HCT116 (cell line): ENCODE measurements at regions not wholly inside any gene's neighbourhood (a gene's known extent, or its start where the extent isn't known, plus 50 kb on each side); places are given as distances from the start of the nearest gene placed in this dataset.

Experiments used
- ATAC-seq: fragments of 200-7000 bp; cut with Tn5 transposase; 2 replicates; pipeline ENCODE4 v1.9.1; 2020; ENCODE audit warnings: mild to moderate bottlenecking, moderate library complexity
- BruUV-seq: library from RNA; stranded (reverse); fragments of 400-500 nt; replicated peaks from 2 replicates; lab custom pipeline; 2021; lab: Mats Ljungman, UMichigan
- CTCF ChIA-PET: fragments of 300-600 bp; sonication (Branson Sonifier 250); formaldehyde crosslinking; loops from one replicate; lab custom pipeline; 2021; ENCODE audit warnings: antibody characterized with exemption; lab: Charles Lee
- POLR2A ChIA-PET: fragments of 300-600, 350-600 bp; sonication (Branson Sonifier 250); formaldehyde crosslinking; loops from one replicate; lab custom pipeline; 2021; ENCODE audit warnings: antibody characterized with exemption; lab: Charles Lee
- RAD21 ChIA-PET, 2 experiments: fragments of 300-600 bp; sonication (Branson Sonifier 250); formaldehyde crosslinking; loops; one replicate each; lab custom pipeline; 2023; ENCODE audit warnings: low total read pairs in 2 of 2; ENCODE audit not compliant: uncharacterized antibody in 2 of 2, unreplicated experiment in 2 of 2, low non-redundant PET in 1 of 2; lab: Charles Lee
- DNase-seq: peaks from one replicate; pipeline ENCODE4 v3.0.0-alpha.2; 2010; ENCODE audit warnings: low read depth, low spot score
- H2AFZ ChIP-seq: fragments of 200-600 bp; shearing (Covaris generic), sonication (generic); 2 replicates; pipeline ENCODE4 v1.6.1; 2017; ENCODE audit warnings: low read depth, mixed run types, mixed read lengths, antibody characterized with exemption, low read length; ENCODE audit not compliant: poor library complexity, severe bottlenecking
- H3K27ac ChIP-seq: 2 replicates; pipeline ENCODE4 v1.5.1; 2012; ENCODE audit warnings: low read depth, low read length
- H3K27me3 ChIP-seq: fragments of 200-600 bp; sonication (generic); 2 replicates; pipeline ENCODE4 v1.6.1; 2016; ENCODE audit warnings: mixed run types, low read length, mixed read lengths; ENCODE audit not compliant: insufficient read depth
- H3K36me3 ChIP-seq, 2 experiments: fragments of 200-500 bp in 1 of 2; fragments of 200-600 bp in 1 of 2; sonication (Bioruptor generic) in 1 of 2; sonication (generic) in 1 of 2; 2 replicates each; pipeline versions ENCODE4 v1.5.1 to v1.6.1; 2014 to 2016; ENCODE audit warnings: low read length in 2 of 2, inconsistent platforms in 1 of 2, mixed read lengths in 1 of 2, mixed run types in 1 of 2; ENCODE audit not compliant: insufficient read depth in 2 of 2, control insufficient read depth in 1 of 2
- H3K4me1 ChIP-seq, 2 experiments: fragments of 200-600 bp in 1 of 2; sonication (generic) in 1 of 2; 2 replicates each; pipeline versions ENCODE4 v1.5.1 to v1.6.1; 2012 to 2017; ENCODE audit warnings: low read length in 2 of 2, inconsistent platforms in 1 of 2, mild to moderate bottlenecking in 1 of 2, mixed read lengths in 1 of 2, mixed run types in 1 of 2, moderate library complexity in 1 of 2; ENCODE audit not compliant: insufficient read depth in 2 of 2, control insufficient read depth in 1 of 2
- H3K4me2 ChIP-seq: fragments of 200-600 bp; sonication (generic); 2 replicates; pipeline ENCODE4 v1.6.1; 2017; ENCODE audit warnings: mixed run types, low read length, mixed read lengths
- H3K4me3 ChIP-seq, 2 experiments: fragments of 200-600 bp in 1 of 2; sonication (generic) in 1 of 2; replicated peaks in 1 of 2; 2 replicates each; pipeline ENCODE4 v1.5.1; 2011 to 2016; ENCODE audit warnings: low read length in 2 of 2, control low read depth in 1 of 2, low read depth in 1 of 2, mild to moderate bottlenecking in 1 of 2, mixed read lengths in 1 of 2, mixed run types in 1 of 2
- H3K79me2 ChIP-seq: fragments of 200-600 bp; sonication (generic); 2 replicates; pipeline ENCODE4 v1.6.1; 2017; ENCODE audit warnings: mild to moderate bottlenecking, mixed run types, low read length, moderate library complexity, mixed read lengths; ENCODE audit not compliant: insufficient read depth
- H3K9ac ChIP-seq: fragments of 200-600 bp; sonication (generic); 2 replicates; pipeline ENCODE4 v1.6.1; 2016; ENCODE audit warnings: low read length, mixed read lengths
- H3K9me2 ChIP-seq: fragments of 200-600 bp; sonication (generic), shearing (Covaris generic); 2 replicates; pipeline ENCODE4 v1.6.1; 2017; ENCODE audit warnings: mixed run types, mild to moderate bottlenecking, moderate library complexity; ENCODE audit not compliant: insufficient read depth
- H3K9me3 ChIP-seq, 2 experiments: fragments of 200-500 bp in 1 of 2; fragments of 200-600 bp in 1 of 2; sonication (Bioruptor generic) in 1 of 2; sonication (generic) in 1 of 2; 2 replicates each; pipeline ENCODE4 v1.6.1; 2014 to 2017; ENCODE audit warnings: low read length in 2 of 2, mixed read lengths in 2 of 2, inconsistent platforms in 1 of 2, low read depth in 1 of 2, mild to moderate bottlenecking in 1 of 2, mixed run types in 1 of 2, moderate library complexity in 1 of 2; ENCODE audit not compliant: control insufficient read depth in 1 of 2, insufficient read depth in 1 of 2
- H4K20me1 ChIP-seq: fragments of 200-600 bp; sonication (generic), shearing (Covaris generic); 2 replicates; pipeline ENCODE4 v1.6.1; 2017; ENCODE audit warnings: mixed run types, mild to moderate bottlenecking, moderate library complexity; ENCODE audit not compliant: insufficient read depth
- EZH2 ChIP-seq: fragments of 200-600 bp; sonication (generic); IDR thresholded peaks from 2 replicates; pipeline ENCODE4 v1.6.1; 2017; ENCODE audit warnings: antibody characterized with exemption, mixed run types
- POLR2A ChIP-seq: IDR thresholded peaks from 2 replicates; pipeline ENCODE4 v1.7.0; 2011; ENCODE audit warnings: borderline replicate concordance; ENCODE audit not compliant: insufficient read depth, insufficient read length; ENCODE audit errors: extremely low read depth
- SRF ChIP-seq: IDR thresholded peaks from 2 replicates; pipeline ENCODE4 v1.6.1; 2012; ENCODE audit warnings: low read depth
- TCF7L2 ChIP-seq: IDR thresholded peaks from 2 replicates; pipeline ENCODE4 v1.7.0; 2011; ENCODE audit warnings: borderline replicate concordance, inconsistent platforms; ENCODE audit not compliant: insufficient read depth, insufficient read length; ENCODE audit errors: extremely low read depth
- YY1 ChIP-seq: IDR thresholded peaks from 2 replicates; pipeline ENCODE4 v1.6.1; 2011; ENCODE audit warnings: low read length, low read depth, moderate library complexity, mild to moderate bottlenecking; ENCODE audit not compliant: insufficient replicate concordance; ENCODE audit errors: extremely low read depth
- ZFX ChIP-seq: fragments of 450-650 bp; IDR thresholded peaks from 2 replicates; pipeline ENCODE4 v1.6.1; 2017
- ZNF274 ChIP-seq: fragments of 200-500 bp; sonication (Bioruptor generic); IDR thresholded peaks from 2 replicates; pipeline ENCODE4 v1.6.1; 2014; ENCODE audit warnings: mild to moderate bottlenecking, low read depth, low read length, inconsistent platforms
- intact Hi-C: fragments of 100-400 bp; cut with micrococcal nuclease; formaldehyde crosslinking; loops from 2 replicates; pipeline ENCODE4 v1.10.0; 2022
- TF ChIP-seq, protein P1 (sequence below): IDR thresholded peaks from 2 replicates; pipeline ENCODE4 v1.6.1; 2011; ENCODE audit warnings: mild to moderate bottlenecking, low read length, moderate library complexity; ENCODE audit not compliant: insufficient replicate concordance; ENCODE audit errors: extremely low read depth
- TF ChIP-seq, protein P2 (sequence below), 3 experiments: fragments of 200-600 bp in 1 of 3; sonication (generic) in 1 of 3; IDR thresholded peaks in 2 of 3; conservative IDR thresholded peaks in 1 of 3; 2 replicates each; pipeline ENCODE4 v1.5.1; 2012 to 2017; ENCODE audit warnings: low read depth in 2 of 3, low read length in 2 of 3, antibody characterized with exemption in 1 of 3, borderline replicate concordance in 1 of 3, control low read depth in 1 of 3, mild to moderate bottlenecking in 1 of 3, mixed read lengths in 1 of 3, mixed run types in 1 of 3, moderate library complexity in 1 of 3; ENCODE audit not compliant: insufficient read depth in 1 of 3

GRCh38 chr9:34823778-34824177, 113.8 kb upstream of the CCL21 start:
- Histone ChIP-seq H3K27me3 (peaks cover 23% of the 10 kb centered on the region; the same call in 1 of the 2 replicates), H3K4me1 (no peaks in the 10 kb centered on the region), H3K9ac (no peak overlapping the region), H3K27ac (no peak overlapping the region), H2AFZ (no peak overlapping the region), H3K9me3 (no peaks in the 10 kb centered on the region), H3K4me3 (no peak overlapping the region), H3K36me3 (no peaks in the 10 kb centered on the region), H3K9me2 (no peaks in the 10 kb centered on the region), H3K4me2 (no peak overlapping the region), H4K20me1 (0 out of 2 replicates have a peak, but pooled peaks cover 3% of the 10 kb centered on the region), H3K79me2 (no peaks in the 10 kb centered on the region)
- TF ChIP-seq ZNF274 = no peak
- TF ChIP-seq, protein P1, sequence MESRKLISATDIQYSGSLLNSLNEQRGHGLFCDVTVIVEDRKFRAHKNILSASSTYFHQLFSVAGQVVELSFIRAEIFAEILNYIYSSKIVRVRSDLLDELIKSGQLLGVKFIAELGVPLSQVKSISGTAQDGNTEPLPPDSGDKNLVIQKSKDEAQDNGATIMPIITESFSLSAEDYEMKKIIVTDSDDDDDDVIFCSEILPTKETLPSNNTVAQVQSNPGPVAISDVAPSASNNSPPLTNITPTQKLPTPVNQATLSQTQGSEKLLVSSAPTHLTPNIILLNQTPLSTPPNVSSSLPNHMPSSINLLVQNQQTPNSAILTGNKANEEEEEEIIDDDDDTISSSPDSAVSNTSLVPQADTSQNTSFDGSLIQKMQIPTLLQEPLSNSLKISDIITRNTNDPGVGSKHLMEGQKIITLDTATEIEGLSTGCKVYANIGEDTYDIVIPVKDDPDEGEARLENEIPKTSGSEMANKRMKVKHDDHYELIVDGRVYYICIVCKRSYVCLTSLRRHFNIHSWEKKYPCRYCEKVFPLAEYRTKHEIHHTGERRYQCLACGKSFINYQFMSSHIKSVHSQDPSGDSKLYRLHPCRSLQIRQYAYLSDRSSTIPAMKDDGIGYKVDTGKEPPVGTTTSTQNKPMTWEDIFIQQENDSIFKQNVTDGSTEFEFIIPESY = no peak
- intact Hi-C loops = no loop called here
- CTCF ChIA-PET = no interaction called here
- RAD21 ChIA-PET = no interaction called here
- no TSS peak for BruUV-seq
- POLR2A ChIA-PET = no interaction called here
- ATAC-seq = no peak
- DNase-seq = no peak

DNA sequence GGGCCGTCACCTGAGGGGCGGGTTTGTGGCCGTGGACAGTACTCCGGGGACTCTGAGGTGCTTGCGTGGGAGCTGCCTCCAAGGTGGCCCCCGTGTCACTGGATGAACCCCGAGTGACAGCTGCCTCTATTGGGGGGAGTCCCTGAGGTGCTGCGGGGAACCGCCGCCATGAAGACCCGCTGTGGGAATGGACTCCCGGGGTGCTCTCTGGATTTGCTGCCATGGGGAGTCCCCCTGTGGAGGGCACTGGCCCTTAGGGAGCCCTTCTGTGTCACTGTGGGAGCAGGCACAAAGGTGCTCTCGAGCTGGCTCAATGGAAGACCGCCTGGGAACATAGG, 100.2 kb upstream of the CCL21 start:
- intact Hi-C loops = loop anchor here (10.0 kb wide), 1 partner anchor 55 kb away; no protein-coding TSS in a partner anchor
- BruUV-seq = no TSS peak
- ChIA-PET POLR2A (no interaction called here), CTCF (no interaction called here), RAD21 (no interaction called here)
- TF ChIP-seq SRF (no peak), ZNF274 (no peak), TCF7L2 (no peak), POLR2A (no peak), YY1 (no peak), EZH2 (no peak), ZFX (no peak)
- TF ChIP-seq, protein P1 = no peak
- TF ChIP-seq, protein P2, sequence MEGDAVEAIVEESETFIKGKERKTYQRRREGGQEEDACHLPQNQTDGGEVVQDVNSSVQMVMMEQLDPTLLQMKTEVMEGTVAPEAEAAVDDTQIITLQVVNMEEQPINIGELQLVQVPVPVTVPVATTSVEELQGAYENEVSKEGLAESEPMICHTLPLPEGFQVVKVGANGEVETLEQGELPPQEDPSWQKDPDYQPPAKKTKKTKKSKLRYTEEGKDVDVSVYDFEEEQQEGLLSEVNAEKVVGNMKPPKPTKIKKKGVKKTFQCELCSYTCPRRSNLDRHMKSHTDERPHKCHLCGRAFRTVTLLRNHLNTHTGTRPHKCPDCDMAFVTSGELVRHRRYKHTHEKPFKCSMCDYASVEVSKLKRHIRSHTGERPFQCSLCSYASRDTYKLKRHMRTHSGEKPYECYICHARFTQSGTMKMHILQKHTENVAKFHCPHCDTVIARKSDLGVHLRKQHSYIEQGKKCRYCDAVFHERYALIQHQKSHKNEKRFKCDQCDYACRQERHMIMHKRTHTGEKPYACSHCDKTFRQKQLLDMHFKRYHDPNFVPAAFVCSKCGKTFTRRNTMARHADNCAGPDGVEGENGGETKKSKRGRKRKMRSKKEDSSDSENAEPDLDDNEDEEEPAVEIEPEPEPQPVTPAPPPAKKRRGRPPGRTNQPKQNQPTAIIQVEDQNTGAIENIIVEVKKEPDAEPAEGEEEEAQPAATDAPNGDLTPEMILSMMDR (IDR thresholded peaks at IDR 0.05 in 2 of 3, conservative IDR thresholded peaks at IDR 0.05 in 1 of 3; ENCODE audit: borderline replicate concordance in 1 of 3, insufficient read depth in 1 of 3, low read depth in 2 of 3, low read length in 2 of 3) = no peak
- no peaks in the 10 kb centered on the region for H3K36me3 ChIP-seq
- no peaks in the 10 kb centered on the region for H3K9me2 ChIP-seq
- H3K27me3 ChIP-seq = peaks cover 16% of the 10 kb centered on the region; the same call in 1 of the 2 replicates
- DNase-seq (no peak), ATAC-seq (no peak)
- H3K79me2 ChIP-seq = no peaks in the 10 kb centered on the region
- no peaks in the 10 kb centered on the region for H3K4me1 ChIP-seq
- no peaks in the 10 kb centered on the region for H4K20me1 ChIP-seq
- H3K4me2 ChIP-seq = no peak overlapping the region
- no peak overlapping the region for H2AFZ ChIP-seq
- no peak overlapping the region for H3K4me3 ChIP-seq
- H3K9me3 ChIP-seq = no peaks in the 10 kb centered on the region
- H3K9ac ChIP-seq = no peak overlapping the region
- no peak overlapping the region for H3K27ac ChIP-seq
